ENCODE measurements at regions not wholly inside any gene's neighbourhood (a gene's known extent, or its start where the extent isn't known, plus 50 kb on each side); places are given as distances from the start of the nearest gene placed in this dataset.

DNA sequence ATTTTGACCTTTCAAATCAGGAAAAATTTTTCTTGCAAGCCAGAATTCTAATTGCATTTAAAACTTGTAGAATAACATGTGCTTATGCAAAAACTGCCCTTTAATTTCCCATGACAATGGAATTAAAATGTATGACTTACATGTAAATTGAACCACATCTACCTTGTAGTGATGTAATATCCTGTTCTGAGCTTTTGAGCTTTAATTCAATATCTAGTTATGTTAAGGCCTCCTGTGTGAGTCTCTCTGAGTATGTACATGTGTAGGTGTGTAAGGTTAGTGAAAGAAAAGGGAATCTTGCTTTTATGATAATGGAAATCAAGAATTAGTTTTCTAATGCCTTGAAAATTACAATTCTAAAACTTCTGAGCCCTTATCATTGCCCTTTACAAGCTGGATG is 344.8 kb upstream of the AKR1E2 start:
- Histone ChIP-seq H3K9me1 (ENCODE audit: control insufficient read depth, insufficient read depth, low read length) (no peaks in the 10 kb centered on the region), H4K20me1 (replicated peaks; ENCODE audit: control insufficient read depth, insufficient read depth, low read length) (no peaks in the 10 kb centered on the region), H3K36me3 (ENCODE audit: control insufficient read depth, insufficient read depth, low read length) (no peaks in the 10 kb centered on the region), H3K4me3 (no peak overlapping the region), H3K4me1 (replicated peaks in 1 of 2; ENCODE audit: control insufficient read depth in 2 of 2, insufficient read depth in 2 of 2, low read length in 2 of 2) (no peaks in the 10 kb centered on the region), H3K9me3 (replicated peaks; ENCODE audit: control insufficient read depth, insufficient read depth, low read depth, low read length) (no peaks in the 10 kb centered on the region), H3K27me3 (ENCODE audit: control insufficient read depth in 2 of 2, insufficient read depth in 2 of 2, low read length in 2 of 2) (peaks cover 0 to 7% of the 10 kb centered on the region in 2 experiments; a peak in 2 of 5 replicates), H3K27ac (ENCODE audit: extremely low read depth, low read depth, low read length) (no peak overlapping the region), H3K4me2 (ENCODE audit: insufficient read depth, low read length) (no peak overlapping the region), H3K9ac (ENCODE audit: insufficient read depth in 1 of 2, low read depth in 2 of 2, low read length in 2 of 2) (no peak overlapping the region), H3K79me2 (ENCODE audit: control insufficient read depth, insufficient read depth, low read length) (no peaks in the 10 kb centered on the region), H2AFZ (ENCODE audit: low read depth, low read length) (no peak overlapping the region)
- DNase-seq (ENCODE audit: extremely low read depth in 1 of 4, low spot score in 3 of 4), result no peak
- ATAC-seq, result no peak
- POLR2A ChIA-PET, result no interaction called here
- in situ Hi-C loops (cut with MboI) (no loop called here), intact Hi-C loops (cut with micrococcal nuclease) (no loop called here)
- BruUV-seq (replicated peaks), result no TSS peak
- FAIRE-seq, result no peak
- TF ChIP-seq ZNF57 (CRISPR knock-in tag; IDR thresholded peaks at IDR 0.05) (no peak), TSC22D4 (tag; IDR thresholded peaks at IDR 0.05) (no peak), ATF7 (IDR thresholded peaks at IDR 0.05) (no peak), ZNF766 (CRISPR knock-in tag; conservative IDR thresholded peaks at IDR 0.05) (no peak), PBX2 (CRISPR knock-in tag; IDR thresholded peaks at IDR 0.05; ENCODE audit: low read depth) (no peak), PBX2 (tag; conservative IDR thresholded peaks at IDR 0.05; ENCODE audit: low read depth) (no peak), ELF1 (tag; IDR thresholded peaks at IDR 0.05) (no peak), SMAD3 (CRISPR knock-in tag; conservative IDR thresholded peaks at IDR 0.05) (no peak), NCOA6 (IDR thresholded peaks at IDR 0.05) (no peak), ESRRB (CRISPR knock-in tag; IDR thresholded peaks at IDR 0.05; ENCODE audit: borderline replicate concordance) (no peak), DACH1 (IDR thresholded peaks at IDR 0.05; ENCODE audit: partially characterized antibody) (no peak)
- CTCF ChIA-PET (ENCODE audit: low intra/inter-chr PET ratio), result no interaction called here

All from K562 (cell line).